H4 (cell line): ENCODE measurements at regions not wholly inside any gene's neighbourhood (a gene's known extent, or its start where the extent isn't known, plus 50 kb on each side); places are given as distances from the start of the nearest gene placed in this dataset.

Experiments used
- DNase-seq: peaks from one replicate; pipeline ENCODE4 v3.0.0-alpha.2; 2015; ENCODE audit warnings: low spot score

GRCh38 chr12:24560192-24560775 lies 388.6 kb downstream of the BCAT1 start:
- no peak for DNase-seq

GRCh38 chr12:24557738-24558137 lies 391.2 kb downstream of the BCAT1 start:
- DNase-seq, result no peak

DNA sequence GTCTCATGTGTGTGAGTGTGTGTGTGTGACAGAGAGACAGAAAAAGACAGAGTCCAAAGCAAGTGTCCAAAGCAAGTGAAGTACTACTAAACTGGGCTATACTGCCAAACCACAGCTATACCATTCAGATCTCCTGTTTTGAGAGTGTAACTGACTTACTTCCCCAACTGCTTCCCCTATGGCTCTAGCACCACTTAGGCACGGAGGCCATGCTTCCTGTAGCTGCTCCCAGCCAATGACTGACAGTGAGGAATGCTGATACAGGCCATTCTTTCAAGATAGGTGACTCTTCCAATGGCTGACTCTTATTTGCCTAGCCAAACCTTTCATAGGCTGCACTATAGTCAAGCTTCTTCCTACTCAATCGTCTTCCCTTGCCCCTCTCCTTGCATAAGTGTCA lies 393.2 kb downstream of the BCAT1 start:
- DNase-seq, result no peak

DNA sequence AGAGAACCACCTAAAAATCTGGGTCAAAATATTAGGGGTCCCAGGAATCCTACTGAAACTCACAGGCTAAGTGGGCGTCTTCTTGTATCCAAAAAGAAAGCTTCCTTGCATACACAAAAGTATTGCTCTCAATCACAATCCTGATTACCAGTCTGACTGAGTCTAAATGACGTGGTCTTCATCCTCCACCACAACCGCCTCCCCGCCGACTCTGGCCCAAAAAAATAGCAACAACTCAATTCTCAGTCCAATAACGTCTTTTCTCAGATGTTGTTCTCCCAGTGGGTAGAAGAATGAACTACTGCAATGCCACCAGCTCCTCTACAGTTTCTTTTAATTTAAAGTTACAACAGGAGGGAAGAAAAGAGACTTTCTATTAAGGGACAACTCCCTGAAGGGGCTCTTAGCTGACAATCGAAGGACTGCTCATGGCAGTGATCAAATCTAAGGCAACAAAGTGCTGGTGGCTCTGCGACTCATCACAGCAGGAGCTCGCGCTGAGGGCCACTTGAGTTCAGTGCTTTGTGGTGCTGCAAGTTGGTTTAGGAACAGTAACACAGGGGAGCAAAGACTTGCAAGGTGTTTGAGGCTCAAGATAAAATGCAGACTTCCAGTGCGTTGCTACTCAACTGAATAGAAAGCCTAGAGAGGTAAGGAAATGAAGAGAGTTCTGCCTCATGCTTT lies 394.1 kb downstream of the BCAT1 start:
- no peak for DNase-seq

- no peak for DNase-seq
Measured at GRCh38 chr12:24553259-24553658, 395.6 kb downstream of the BCAT1 start.

DNA sequence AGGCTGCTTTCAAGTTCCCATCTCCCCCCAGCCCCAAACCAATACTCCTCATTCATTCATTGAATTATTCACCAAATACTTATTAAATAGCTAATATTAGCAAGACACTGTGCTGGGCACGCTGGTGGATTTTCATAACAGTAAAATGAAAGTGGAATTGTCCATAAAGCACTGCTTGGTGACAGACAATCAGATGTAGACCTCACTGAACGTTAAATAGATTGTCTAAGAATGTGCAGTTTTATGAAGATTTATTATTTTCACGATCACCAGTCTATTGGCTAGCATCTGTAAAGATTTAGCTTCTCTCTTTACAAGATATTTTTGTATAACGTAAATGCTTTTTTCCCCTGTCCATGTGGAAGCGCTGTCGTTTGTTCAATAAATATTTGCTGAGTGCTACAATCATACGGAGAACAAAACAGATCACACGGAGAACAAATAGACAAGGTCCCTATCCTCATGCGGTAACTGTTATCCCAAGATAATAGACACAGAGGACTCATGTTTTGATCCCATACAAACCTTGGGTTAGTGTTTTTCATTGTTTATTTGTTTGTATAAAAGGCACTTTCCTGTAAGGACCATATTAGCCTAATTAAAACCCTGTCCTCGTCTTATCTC lies 397.6 kb downstream of the BCAT1 start:
- no peak for DNase-seq

- DNase-seq, result no peak
Measured at GRCh38 chr12:24550609-24551008, 398.3 kb downstream of the BCAT1 start.

GRCh38 chr12:24546661-24547060 lies 402.2 kb downstream of the BCAT1 start:
- DNase-seq, result no peak

DNA sequence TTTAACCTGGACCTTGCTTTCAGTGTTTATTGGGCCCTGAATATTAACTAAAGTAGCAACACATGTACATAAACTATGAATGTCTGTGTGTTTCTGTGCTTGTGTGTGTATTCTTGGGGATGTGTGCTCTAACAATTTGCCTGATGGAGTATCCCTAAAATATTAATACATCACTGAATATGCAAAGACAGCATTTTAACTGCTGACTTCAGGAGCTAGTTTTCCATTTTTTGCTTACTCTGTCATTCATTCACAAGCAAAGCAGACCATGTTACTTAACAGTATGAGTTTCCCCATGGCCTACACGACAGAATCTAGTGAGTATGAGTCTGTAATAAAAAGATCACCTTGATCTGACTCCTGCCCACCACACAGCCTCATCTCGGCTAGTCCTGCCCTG lies 402.8 kb downstream of the BCAT1 start:
- no peak for DNase-seq

DNA sequence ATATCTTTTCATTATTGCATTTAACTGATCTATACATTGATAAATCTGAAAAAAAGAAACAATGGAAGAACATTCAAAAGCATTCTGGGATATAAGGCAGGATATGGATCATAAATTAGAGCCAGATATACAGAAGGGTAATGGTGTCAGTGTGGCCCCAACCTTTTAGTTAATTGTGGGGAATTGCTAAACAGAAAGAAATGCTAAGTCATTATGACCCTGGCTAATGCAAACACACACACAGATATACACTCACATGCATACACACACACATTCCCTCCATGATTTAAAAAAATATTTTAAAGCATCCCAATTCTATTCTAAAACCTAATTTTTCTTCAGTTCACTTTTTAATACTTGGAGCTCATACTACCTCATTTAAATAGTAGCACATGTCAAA lies 404.5 kb downstream of the BCAT1 start:
- peak; percentile 21 for DNase-seq

GRCh38 chr12:24541193-24541871 lies 407.6 kb downstream of the BCAT1 start:
- DNase-seq, result no peak

DNA sequence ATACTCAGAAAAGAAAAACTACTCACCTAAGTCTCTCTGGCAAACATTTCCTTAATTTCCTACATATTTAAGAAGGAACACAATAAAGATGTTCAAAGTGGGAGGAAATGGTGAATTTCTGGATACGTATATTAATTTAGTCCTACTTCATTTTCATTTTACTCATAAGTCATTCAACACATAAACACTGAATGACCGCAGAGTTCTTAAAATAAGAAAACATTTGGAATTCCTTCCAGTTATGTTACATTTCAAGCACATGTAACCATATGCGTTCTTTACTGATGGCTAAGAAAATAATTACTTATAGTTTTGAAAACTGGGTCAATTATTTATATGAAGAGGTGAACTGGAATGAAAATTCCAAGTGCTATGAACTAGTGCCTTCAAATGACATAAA lies 409.3 kb downstream of the BCAT1 start:
- DNase-seq, result no peak

- DNase-seq, result no peak
Measured at GRCh38 chr12:24537083-24537860, 411.6 kb downstream of the BCAT1 start.

GRCh38 chr12:24535334-24536069 lies 413.4 kb downstream of the BCAT1 start:
- DNase-seq, result no peak

- DNase-seq, result no peak
Measured at GRCh38 chr12:24534622-24535021, 414.3 kb downstream of the BCAT1 start.

DNA sequence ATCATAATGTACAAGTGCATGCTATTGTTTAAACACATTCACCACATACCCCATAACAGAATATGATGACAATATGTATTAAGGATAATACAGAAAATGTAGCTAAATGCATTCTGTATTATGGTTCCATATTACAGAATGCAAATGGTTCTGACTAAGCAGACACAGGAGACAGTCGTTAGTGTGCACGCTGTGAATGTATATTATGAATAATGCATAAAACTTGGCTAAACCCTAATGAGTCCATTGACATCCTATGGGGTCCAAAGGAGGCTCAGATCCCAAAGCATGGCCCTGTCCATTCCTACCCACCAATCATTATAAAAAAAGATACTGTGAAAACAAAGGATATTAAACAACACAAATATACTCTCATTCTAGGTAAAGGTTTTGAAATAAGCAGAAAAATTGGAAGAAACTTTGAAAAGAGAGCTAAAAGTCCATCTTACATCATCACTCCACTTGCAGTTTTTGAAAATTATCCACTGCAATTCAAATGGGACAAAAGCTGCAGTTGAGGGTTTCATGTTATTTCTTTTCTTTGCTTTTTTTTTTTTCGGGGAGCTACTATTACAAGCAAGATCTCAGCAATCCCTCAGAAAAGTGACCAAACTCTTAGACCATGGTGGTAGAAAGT lies 415.1 kb downstream of the BCAT1 start:
- DNase-seq, result no peak

DNA sequence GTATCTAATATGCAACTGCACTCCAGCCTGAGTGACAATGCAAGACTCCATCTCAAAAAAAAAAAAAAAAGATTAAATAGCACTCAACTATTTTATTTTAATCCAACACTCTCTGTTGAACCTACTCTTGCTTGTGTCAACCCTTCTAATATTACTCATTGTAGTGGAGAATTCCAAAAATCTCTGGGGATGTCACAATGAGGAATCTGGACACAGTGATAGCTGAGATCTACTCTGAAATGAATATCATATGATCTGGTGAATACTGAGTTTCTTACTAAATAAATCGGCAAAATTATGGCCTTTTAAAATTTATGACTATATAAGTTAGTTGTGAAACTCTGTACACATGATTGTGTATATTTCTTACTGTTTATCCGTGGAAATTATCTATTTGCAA lies 418.2 kb downstream of the BCAT1 start:
- DNase-seq, result no peak

- DNase-seq, result no peak
Measured at GRCh38 chr12:24527102-24527501, 421.8 kb downstream of the BCAT1 start.

DNA sequence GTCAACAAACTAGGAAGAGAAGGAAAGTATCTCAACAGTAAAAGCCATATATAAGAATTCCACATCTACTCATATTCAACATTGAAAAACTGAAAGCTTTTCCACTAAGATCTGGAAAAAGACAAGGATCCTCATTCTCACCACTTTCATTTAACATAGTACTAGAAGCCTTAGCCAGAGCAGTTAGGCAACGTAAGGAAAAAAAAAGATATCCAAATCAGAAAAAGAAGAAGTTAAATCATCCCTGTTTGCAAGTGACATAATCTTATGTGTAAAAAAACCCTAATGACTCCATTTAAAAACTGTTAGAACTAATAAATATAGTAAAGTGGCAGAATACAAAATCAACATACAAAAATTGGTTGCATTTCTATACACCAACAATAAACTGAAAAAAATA lies 426.2 kb downstream of the BCAT1 start:
- no peak for DNase-seq

DNA sequence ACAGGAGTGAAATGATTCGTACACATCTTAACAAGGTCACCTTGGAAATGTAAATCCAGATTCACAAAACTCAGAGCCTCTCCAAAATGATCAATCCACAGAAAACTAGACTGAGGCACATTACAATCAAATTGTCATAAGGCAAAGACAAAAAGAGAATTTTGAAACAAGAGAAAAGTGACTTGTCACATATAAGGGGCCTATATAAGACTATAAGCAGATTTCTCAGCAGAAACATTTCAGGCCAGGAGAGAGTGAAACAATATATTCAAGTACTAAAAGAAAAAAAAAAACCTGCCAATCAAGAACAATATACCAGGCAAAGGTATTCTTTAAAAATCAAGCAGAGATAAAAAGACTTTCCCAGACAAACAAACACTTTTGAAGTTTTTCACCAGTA lies 429.1 kb downstream of the BCAT1 start:
- no peak for DNase-seq

DNA sequence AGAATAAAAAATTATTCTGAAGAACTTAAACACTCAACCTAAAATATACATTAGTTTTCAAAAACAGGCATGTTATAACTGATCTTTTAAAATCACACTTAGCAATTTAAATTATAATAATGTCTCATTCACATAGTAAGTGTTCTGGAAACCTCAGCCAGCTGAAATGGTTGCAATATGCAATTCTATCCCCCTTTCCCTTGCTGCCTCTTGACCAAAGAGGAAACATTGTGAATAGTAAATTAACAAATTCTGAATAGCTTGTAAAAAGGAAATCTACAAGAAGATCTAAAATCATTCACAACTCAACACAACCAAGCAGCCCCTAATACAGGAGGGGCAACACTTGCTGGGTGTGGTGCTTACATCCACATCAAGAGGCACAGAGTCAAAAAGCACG lies 431.9 kb downstream of the BCAT1 start:
- DNase-seq, result no peak
